ENCODE measurements at regions not wholly inside any gene's neighbourhood (a gene's known extent, or its start where the extent isn't known, plus 50 kb on each side); places are given as distances from the start of the nearest gene placed in this dataset.

GRCh38 chr7:156496363-156496769 is 144.2 kb upstream of the RNF32 start:
- no peak for DNase-seq
- Histone ChIP-seq H3K4me3 (no peak overlapping the region), H3K4me1 (no peaks in the 10 kb centered on the region), H3K9me3 (peaks cover 0 to 5% (median 0%) of the 10 kb centered on the region in 3 donors), H3K27ac (no peak overlapping the region), H3K27me3 (no peaks in the 10 kb centered on the region), H3K36me3 (no peaks in the 10 kb centered on the region)
- no peak for TF ChIP-seq CTCF (IDR thresholded peaks at IDR 0.05)
- intact Hi-C loops (cut with DNase I; ENCODE audit: low total_unique reads) = no loop called here

DNA sequence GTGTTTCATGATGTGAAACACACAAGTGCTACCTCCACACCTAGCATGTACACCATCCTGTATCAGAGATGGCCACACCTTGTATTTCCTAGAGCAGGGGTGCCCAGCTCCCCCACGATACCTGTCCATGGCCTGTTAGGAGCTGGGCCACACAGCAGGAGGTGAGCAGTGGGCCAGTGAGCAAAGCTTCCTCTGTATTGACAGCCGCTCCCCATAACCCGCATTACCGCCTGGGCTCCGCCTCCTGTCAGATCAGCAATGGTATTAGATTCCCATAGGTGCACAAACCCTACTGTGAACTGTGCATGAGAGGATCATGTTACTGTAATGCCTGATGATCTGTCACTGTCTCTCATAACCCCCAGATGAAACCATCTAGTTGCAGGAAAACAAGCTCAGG is 145.6 kb upstream of the RNF32 start:
- intact Hi-C loops (cut with DNase I; ENCODE audit: low total_unique reads) = no loop called here
- H3K36me3 ChIP-seq = no peaks in the 10 kb centered on the region
- no peak for DNase-seq
- no peaks in the 10 kb centered on the region for H3K4me1 ChIP-seq
- H3K27me3 ChIP-seq = no peaks in the 10 kb centered on the region
- no peak overlapping the region for H3K27ac ChIP-seq
- TF ChIP-seq CTCF (IDR thresholded peaks at IDR 0.05) = no peak
- no peak overlapping the region for H3K4me3 ChIP-seq
- no peaks in the 10 kb centered on the region for H3K9me3 ChIP-seq

DNA sequence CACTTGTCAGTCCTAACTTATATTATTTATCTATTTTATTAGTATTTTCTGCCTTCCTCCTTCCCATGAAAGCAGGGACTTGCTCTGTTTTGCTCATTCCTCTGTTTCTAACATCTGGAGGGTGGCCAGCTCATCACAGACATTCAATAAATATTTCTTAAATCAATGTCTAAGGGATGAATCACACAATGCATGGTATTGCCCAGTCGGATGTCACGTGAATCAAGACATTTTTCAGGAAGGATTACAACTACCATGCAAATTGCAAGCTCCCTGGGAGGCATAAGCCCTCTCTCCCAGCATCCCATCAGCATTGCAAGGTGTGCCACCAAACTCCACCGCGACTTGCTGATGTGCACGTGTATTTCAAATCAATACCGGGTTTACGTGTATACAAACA is 146.6 kb upstream of the RNF32 start:
- Histone ChIP-seq H3K4me1 (no peaks in the 10 kb centered on the region), H3K9me3 (no peaks in the 10 kb centered on the region), H3K36me3 (no peaks in the 10 kb centered on the region), H3K4me3 (no peak overlapping the region), H3K27ac (no peak overlapping the region), H3K27me3 (no peaks in the 10 kb centered on the region)
- no peak for DNase-seq
- no peak for TF ChIP-seq CTCF (IDR thresholded peaks at IDR 0.05)
- intact Hi-C loops (cut with DNase I; ENCODE audit: low total_unique reads) = no loop called here

DNA sequence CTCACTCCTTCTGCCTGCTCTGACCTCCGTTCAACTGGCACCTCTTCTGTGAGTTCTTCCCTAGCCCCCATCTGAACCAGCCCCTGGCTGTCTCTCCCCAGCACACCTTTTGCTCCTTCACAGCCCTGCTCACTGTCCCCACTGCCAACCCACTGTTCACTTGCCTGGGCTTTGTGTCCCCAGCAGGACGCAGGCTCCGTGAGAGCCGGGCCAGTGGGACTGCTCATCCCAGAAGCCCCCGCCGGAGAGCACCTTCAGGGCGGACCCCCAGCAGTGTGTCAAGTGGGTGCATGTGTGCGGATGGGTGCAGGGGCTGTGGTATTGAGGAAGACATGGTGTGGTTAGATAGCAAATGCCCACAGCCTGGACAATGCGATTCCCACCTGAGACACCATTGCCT is 148.4 kb upstream of the RNF32 start:
- Histone ChIP-seq H3K27ac (no peak overlapping the region), H3K4me1 (no peaks in the 10 kb centered on the region), H3K4me3 (no peak overlapping the region), H3K36me3 (no peaks in the 10 kb centered on the region), H3K9me3 (no peaks in the 10 kb centered on the region), H3K27me3 (no peaks in the 10 kb centered on the region)
- TF ChIP-seq CTCF (IDR thresholded peaks at IDR 0.05) = no peak
- intact Hi-C loops (cut with DNase I; ENCODE audit: low total_unique reads) = no loop called here
- DNase-seq = no peak

GRCh38 chr7:156491435-156491834 is 149.1 kb upstream of the RNF32 start:
- Histone ChIP-seq H3K27ac (no peak overlapping the region), H3K4me3 (no peak overlapping the region), H3K4me1 (no peaks in the 10 kb centered on the region), H3K9me3 (no peaks in the 10 kb centered on the region), H3K27me3 (no peaks in the 10 kb centered on the region), H3K36me3 (no peaks in the 10 kb centered on the region)
- TF ChIP-seq CTCF (IDR thresholded peaks at IDR 0.05) = no peak
- DNase-seq = no peak
- intact Hi-C loops (cut with DNase I; ENCODE audit: low total_unique reads) = no loop called here
